SKM-1 treated with dmso at 0.1 percent for 144 hours (cell line): ENCODE measurements at regions not wholly inside any gene's neighbourhood (a gene's known extent, or its start where the extent isn't known, plus 50 kb on each side); places are given as distances from the start of the nearest gene placed in this dataset.
"Not testable (repeated sequence)": the region's sequence is repeated elsewhere in the genome, so short reads cannot be mapped to it uniquely, and the experiment has no call there.

Source experiments
- DNase-seq: peaks from one replicate; lab custom pipeline; 2025; ENCODE audit not compliant: unreplicated experiment; lab: John Stamatoyannopoulos, UW

DNA sequence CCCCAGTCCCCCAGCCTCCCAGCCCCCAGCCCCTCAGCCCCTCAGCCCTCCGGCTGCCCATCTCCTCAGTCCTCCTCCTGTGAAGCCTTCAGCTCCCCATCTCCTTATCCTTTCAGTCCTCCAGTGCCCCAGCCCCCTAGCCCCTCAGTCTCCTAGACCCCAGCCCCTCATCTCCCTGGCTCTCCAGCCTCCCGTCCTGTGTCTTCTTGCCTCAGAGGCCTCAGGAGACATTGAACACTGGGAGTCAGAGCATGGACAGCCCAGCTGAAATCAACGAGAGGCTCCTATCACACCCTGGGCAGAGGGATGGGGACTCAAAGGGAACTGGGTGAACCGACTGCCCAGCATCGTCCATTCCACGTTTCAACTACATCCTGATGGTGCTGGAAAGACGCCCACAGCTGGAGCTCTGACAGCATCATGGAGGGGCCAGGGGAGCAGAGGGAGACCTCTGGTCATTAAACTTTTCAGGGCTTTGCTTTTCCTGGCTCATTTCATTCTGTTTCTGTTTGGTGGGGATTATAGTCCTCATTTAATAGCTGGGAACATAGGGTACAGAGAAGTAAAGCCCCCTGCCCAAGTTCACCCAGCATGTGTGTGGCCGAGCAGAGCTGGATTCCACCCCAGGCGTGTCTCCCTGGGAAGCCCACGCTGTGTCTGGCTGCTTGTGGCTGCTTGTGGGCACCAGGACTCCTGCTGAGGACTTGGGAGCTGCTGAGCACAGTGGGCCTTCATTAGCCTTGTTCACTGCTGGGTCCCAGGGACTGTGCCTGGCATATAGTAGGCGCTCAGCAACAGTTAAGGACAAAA, 396.7 kb downstream of the PTPRU start:
- DNase-seq, result no peak

GRCh38 chr1:29631836-29632805, 395.8 kb downstream of the PTPRU start:
- DNase-seq, result no peak

DNA sequence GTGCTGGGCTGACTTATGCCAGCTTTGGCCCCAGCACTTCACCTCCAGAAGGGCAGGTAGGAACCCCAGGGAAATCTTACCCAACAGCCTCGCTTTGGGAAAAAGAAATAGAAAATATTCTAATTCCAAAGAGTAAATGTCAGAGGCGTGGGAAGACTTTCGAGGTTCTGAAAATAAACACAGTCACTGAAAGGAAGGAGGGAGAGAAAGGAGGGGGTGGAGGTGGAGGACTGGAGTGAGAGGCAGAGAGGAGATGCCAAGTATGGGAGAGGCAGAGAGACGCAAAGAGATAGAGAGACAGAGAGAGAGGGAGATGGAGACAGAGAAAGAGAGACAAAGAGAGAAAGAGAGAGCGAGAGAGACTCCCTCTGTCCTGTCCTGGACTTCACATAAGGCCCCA, 395.0 kb downstream of the PTPRU start:
- no peak for DNase-seq

DNA sequence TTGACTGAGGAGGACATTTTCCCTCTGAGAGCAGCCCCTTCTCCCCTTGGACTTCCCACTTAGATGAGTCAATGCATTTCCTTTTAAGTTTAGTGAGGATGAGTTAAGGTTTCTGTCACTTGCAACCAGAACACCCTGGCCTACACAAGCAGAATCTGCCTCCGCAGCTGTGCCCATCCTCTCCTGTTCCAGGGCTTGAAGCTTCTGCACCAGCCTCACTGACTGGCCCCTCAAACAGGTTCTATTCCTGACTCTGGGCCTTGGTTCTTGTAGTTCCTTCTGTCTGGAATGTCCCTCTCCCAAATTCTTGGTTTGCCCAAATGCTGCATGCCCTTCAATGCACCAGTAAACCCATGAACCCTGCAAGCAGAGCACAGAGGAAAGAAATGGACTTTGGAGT, 394.4 kb downstream of the PTPRU start:
- no peak for DNase-seq

DNA sequence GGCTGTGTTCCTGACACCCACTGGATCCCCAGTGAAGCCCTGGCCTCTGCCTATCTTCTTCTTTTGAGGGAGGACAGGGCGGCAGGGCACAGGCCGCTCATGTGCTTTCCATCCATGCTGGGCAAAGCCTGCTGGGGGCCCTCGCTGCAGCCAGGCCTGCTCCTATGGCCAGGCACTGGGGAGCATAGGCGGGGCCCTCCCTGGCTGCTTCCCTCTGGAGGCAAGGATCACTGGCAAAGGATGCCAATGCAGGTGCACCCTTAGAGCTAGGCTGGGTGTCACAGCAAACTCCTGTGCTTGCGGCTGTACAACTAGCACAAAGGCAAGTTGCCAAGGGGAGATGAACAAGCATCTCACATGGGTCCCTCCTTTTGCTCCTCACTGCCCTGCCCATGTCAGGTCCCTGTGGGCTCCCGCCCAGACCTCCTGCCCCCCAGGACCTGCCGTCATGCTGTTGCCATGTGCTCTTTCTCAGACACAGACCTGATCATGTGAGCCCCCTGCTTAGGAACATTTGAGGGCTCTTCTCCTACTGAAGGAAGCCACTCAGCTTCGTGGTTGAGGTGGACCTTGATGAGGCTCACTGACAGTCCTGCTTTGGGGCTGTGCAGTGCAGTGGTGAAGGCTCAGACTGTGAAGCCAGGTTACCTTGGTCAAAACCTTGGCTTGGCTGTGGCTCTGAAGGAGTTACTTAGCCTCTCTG, 393.6 kb downstream of the PTPRU start:
- no peak for DNase-seq

GRCh38 chr1:29629401-29629800, 393.1 kb downstream of the PTPRU start:
- DNase-seq, result no peak

GRCh38 chr1:29628190-29628589, 391.9 kb downstream of the PTPRU start:
- DNase-seq, result no peak

DNA sequence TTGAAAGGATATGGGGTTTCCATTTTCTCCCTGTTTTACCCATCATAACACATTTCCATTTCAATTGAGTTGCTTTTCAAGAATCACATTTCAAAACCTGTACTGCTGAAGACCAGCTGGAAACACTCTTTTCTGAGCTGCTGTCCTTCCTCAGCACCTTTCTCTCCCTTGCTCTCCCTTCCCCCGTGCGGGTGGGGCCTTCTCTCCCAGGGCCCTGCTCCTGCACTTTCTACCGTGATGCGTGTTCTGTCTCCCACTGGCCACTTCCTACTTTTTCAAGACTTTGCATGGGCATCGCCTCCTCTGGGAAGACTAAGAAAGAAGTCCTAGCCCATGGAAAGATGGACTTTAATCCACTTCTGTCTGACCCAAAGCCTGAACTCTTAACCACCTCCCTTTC, 390.4 kb downstream of the PTPRU start:
- no peak for DNase-seq

DNA sequence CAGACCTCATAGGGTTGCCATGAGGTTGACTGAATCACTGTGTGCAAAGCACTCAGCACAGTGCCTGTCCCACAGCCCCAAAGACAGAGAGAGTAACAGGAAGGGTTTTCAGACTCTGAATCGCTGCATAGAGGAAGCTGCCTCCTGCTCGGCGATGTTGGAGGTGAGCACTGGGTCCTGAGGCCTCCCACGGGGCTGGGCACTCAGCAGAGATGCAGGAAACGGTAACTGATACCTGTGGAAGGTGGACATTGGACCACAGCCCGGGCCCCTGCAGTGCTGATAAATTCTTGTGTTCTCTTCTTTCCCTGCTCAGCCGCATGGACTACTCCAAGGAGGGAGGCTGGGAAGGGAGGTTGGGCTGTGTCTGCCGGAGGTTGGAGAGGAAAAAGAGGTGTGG, 389.7 kb downstream of the PTPRU start:
- no peak for DNase-seq

GRCh38 chr1:29625084-29625420, 388.7 kb downstream of the PTPRU start:
- no peak for DNase-seq

GRCh38 chr1:29624320-29625083, 388.2 kb downstream of the PTPRU start:
- no peak for DNase-seq

DNA sequence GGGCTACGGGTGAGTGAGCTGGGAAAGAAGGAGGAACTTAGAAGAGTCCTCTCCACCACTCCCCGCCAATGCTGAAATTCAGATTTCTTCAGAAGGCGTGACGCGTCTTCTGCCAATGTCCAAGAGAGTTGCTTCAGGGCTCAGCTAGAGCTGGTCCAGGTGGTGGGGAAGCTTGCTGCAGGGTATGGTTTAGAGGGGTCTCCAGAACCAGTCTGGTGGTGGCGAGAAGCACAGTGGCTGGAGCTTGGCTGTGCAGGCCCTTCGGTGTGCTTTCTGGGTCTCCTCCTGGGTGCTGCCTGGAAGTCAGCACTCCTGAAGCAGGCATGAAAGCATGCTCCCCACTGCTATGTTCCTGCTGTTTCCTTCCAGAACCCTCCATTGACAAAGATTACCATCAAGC, 387.2 kb downstream of the PTPRU start:
- DNase-seq, result no peak

GRCh38 chr1:29621826-29622435, 385.6 kb downstream of the PTPRU start:
- no peak for DNase-seq

DNA sequence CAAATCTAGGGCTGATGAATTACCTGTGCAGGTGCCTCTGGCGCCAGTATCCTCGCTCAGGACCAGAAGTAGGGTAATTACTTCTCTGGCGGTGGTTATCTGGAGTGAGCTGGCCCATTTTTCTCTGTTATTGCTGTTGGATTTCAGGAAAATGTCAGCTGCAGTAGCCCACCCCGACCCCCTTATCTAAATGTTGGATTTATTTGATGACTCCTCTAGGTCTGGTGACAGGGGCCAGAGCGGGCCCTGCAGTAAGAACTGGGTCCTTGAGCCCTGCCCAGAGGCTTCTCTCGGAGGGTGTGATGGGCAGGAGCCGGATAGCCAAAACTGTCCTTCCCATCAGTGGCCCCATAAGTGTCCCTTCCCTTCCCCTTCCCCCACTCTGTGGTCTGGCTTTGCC, 384.3 kb downstream of the PTPRU start:
- no peak for DNase-seq

- DNase-seq, result no peak
These were observed 370.9 kb downstream of the PTPRU start for GRCh38 chr1:29607236-29607635.

- DNase-seq, result not testable (repeated sequence)
These were observed 368.5 kb downstream of the PTPRU start for GRCh38 chr1:29604796-29605195.

DNA sequence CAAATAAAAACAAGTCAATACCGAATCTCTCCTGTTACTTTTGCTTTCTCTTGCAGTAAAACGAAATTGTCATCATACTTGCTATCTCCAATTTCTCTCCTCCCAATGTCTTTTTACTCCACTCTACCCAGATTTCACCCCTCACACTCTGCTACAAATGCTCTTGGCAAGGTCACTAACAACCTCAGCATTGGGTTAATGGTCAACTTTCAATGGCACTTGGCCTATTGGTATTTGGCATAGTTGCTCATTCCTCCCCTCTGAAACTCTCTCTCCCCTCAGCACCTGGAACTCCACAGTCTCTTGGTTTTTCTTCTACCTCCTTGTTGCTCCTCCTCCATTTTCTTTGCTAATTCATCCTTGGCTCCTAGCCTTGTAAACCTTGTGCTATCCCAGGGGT, 367.3 kb downstream of the PTPRU start:
- no peak for DNase-seq

DNA sequence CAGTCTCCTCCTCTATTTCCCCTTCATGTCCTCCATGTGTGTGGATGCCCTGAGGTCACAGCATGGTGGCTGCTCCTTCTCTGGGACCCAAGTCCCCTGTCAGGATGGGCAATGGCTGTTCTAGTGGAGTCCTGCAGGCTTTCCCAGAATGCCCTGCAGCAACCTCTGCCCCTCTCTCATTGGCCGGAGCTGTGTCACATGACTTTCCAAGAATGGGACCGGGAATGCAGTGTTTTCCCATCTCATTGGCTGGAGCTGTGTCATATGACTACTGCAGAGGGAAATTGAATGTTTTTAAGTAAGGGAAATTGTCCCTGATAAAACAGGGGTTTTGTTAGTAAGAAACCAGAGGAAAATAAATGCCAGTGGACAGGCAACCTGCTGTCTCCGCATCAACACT, 365.9 kb downstream of the PTPRU start:
- no peak for DNase-seq

DNA sequence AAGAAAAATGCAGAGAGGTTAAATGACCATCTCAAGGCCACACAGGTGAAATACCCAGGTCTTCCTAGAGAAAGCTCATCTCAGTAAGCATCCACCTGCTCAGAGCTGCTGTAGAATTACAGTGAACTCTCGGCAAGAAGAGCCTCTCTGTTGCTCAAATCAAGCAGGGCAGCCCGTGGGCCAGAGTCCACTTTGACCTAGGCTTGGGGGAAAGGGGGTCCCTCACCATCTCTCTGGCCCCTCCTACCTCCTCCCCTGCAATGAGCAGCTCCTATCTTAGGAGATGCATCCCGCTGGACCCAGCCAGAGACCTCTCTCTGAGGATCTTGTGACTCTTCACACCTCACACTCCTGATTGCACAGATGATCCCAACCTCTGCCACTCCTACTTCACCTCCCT, 364.7 kb downstream of the PTPRU start:
- no peak for DNase-seq

GRCh38 chr1:29599826-29600225, 363.5 kb downstream of the PTPRU start:
- DNase-seq, result no peak
